Esophagus squamous epithelium (tissue), 5 donors: ENCODE measurements at regions not wholly inside any gene's neighbourhood (a gene's known extent, or its start where the extent isn't known, plus 50 kb on each side); places are given as distances from the start of the nearest gene placed in this dataset.

Experiments used
- DNase-seq: peaks from one replicate; lab custom pipeline; 2025; lab: John Stamatoyannopoulos, UW
- H3K27ac ChIP-seq, 4 donors: fragments of 200-600 bp; sonication (generic); one replicate each; pipeline ENCODE4 v1.5.1; 2016 to 2019; ENCODE audit warnings: mild to moderate bottlenecking in 1 of 4
- H3K27me3 ChIP-seq, 4 donors: fragments of 200-600 bp; sonication (generic); 1 replicate in 3 of 4; 2 replicates in 1 of 4; pipeline versions ENCODE4 v1.5.1 to v1.6.0; 2017 to 2021; ENCODE audit warnings: antibody characterized with exemption in 1 of 4
- H3K36me3 ChIP-seq, 3 donors: fragments of 200-600 bp; sonication (generic); one replicate each; pipeline ENCODE4 v1.5.1; 2016 to 2019
- H3K4me1 ChIP-seq, 3 donors: fragments of 200-600 bp; sonication (generic); one replicate each; pipeline ENCODE4 v1.5.1; 2017 to 2019
- H3K4me3 ChIP-seq, 4 donors: fragments of 200-600 bp; sonication (generic); 1 replicate in 3 of 4; 2 replicates in 1 of 4; pipeline ENCODE4 v1.5.1; 2016 to 2019; ENCODE audit warnings: mild to moderate bottlenecking in 2 of 4, moderate library complexity in 1 of 4
- H3K9me3 ChIP-seq, 3 donors: fragments of 200-600 bp; sonication (generic); one replicate each; pipeline ENCODE4 v1.5.1; 2016 to 2019
- CTCF ChIP-seq, 6 experiments: fragments of 450-650 bp in 4 of 6; fragments of 200-600 bp in 2 of 6; sonication (generic) in 2 of 6; IDR thresholded peaks; one replicate each; pipeline ENCODE4 v1.5.1; 2016 to 2019; ENCODE audit warnings: antibody characterized with exemption in 6 of 6, mild to moderate bottlenecking in 4 of 6, moderate library complexity in 4 of 6
- POLR2A ChIP-seq, 4 donors: fragments of 450-650 bp; IDR thresholded peaks; one replicate each; pipeline ENCODE4 v1.6.1; 2017; ENCODE audit warnings: antibody characterized with exemption in 4 of 4, mild to moderate bottlenecking in 4 of 4, moderate library complexity in 3 of 4
- whole genome bisulfite sequencing, 2 donors: methylation state at CpG; one replicate each; pipeline ENCODE4 v1.1.5; 2018; 5-methylcytosine and 5-hydroxymethylcytosine counted together
- intact Hi-C: fragments of 100-400 bp; cut with DNase I; formaldehyde crosslinking; loops from one replicate; pipeline ENCODE4 v1.15.0; 2022
- donor health status: DM: yes; HTN: yes; CAD: no.

- WGBS, 2 donors, result 62 to 77% methylated on average over 5 of the region's 5 CpGs
- H3K4me1 ChIP-seq, result no peaks in the 10 kb centered on the region
- no peak for TF ChIP-seq CTCF (IDR thresholded peaks at IDR 0.05)
- no peak for TF ChIP-seq POLR2A (IDR thresholded peaks at IDR 0.05)
- no peaks in the 10 kb centered on the region for H3K27me3 ChIP-seq
- no peak for DNase-seq
- intact Hi-C loops, result no loop called here
- no peak overlapping the region for H3K4me3 ChIP-seq
- H3K36me3 ChIP-seq, result no peaks in the 10 kb centered on the region
- H3K9me3 ChIP-seq, result no peaks in the 10 kb centered on the region
- no peak overlapping the region for H3K27ac ChIP-seq
Observed at GRCh38 chr20:6440443-6440799, 317.6 kb upstream of the FERMT1 start.

- no peak overlapping the region for H3K27ac ChIP-seq
- no peaks in the 10 kb centered on the region for H3K27me3 ChIP-seq
- H3K4me1 ChIP-seq, result no peaks in the 10 kb centered on the region
- 47 to 57% methylated on average over 3 of the region's 3 CpGs for WGBS, 2 donors
- no peak for TF ChIP-seq POLR2A (IDR thresholded peaks at IDR 0.05)
- TF ChIP-seq CTCF (IDR thresholded peaks at IDR 0.05), result no peak
- H3K9me3 ChIP-seq, result no peaks in the 10 kb centered on the region
- DNase-seq, result no peak
- intact Hi-C loops, result no loop called here
- H3K4me3 ChIP-seq, result no peak overlapping the region
- H3K36me3 ChIP-seq, result no peaks in the 10 kb centered on the region
Observed at GRCh38 chr20:6439737-6440442, 317.1 kb upstream of the FERMT1 start.

- H3K9me3 ChIP-seq, result no peaks in the 10 kb centered on the region
Observed at GRCh38 chr20:6434131-6434530, 311.3 kb upstream of the FERMT1 start.

GRCh38 chr20:6430381-6430780 lies 307.6 kb upstream of the FERMT1 start:
- DNase-seq, result no peak
- intact Hi-C loops, result no loop called here
- no peaks in the 10 kb centered on the region for H3K27me3 ChIP-seq
- H3K36me3 ChIP-seq, result no peaks in the 10 kb centered on the region
- no peaks in the 10 kb centered on the region for H3K9me3 ChIP-seq
- H3K4me1 ChIP-seq, result no peaks in the 10 kb centered on the region
- no peak overlapping the region for H3K27ac ChIP-seq
- no peak for TF ChIP-seq POLR2A (IDR thresholded peaks at IDR 0.05)
- TF ChIP-seq CTCF (IDR thresholded peaks at IDR 0.05), result no peak
- no peak overlapping the region for H3K4me3 ChIP-seq

More at GRCh38 chr20:6434131-6434530, 311.3 kb upstream of the FERMT1 start:
- DNase-seq, result no peak
- intact Hi-C loops, result no loop called here
- WGBS, 2 donors, result 96% methylated on average over 2 of the region's 2 CpGs
- no peak overlapping the region for H3K27ac ChIP-seq
- H3K27me3 ChIP-seq, result no peaks in the 10 kb centered on the region
- H3K4me3 ChIP-seq, result no peak overlapping the region
- H3K36me3 ChIP-seq, result no peaks in the 10 kb centered on the region
- H3K4me1 ChIP-seq, result no peaks in the 10 kb centered on the region
- TF ChIP-seq CTCF (IDR thresholded peaks at IDR 0.05), result no peak
- TF ChIP-seq POLR2A (IDR thresholded peaks at IDR 0.05), result no peak

- Histone ChIP-seq H3K4me3 (no peak overlapping the region), H3K36me3 (no peaks in the 10 kb centered on the region), H3K4me1 (no peaks in the 10 kb centered on the region), H3K9me3 (no peaks in the 10 kb centered on the region), H3K27me3 (no peaks in the 10 kb centered on the region), H3K27ac (no peak overlapping the region)
- DNase-seq, result no peak
- 35 to 43% methylated on average over 1 of the region's 1 CpG for WGBS, 2 donors
- TF ChIP-seq POLR2A (IDR thresholded peaks at IDR 0.05), result no peak
- intact Hi-C loops, result no loop called here
Observed at GRCh38 chr20:6426287-6426891, 303.6 kb upstream of the FERMT1 start.
